ENCODE measurements at regions not wholly inside any gene's neighbourhood (a gene's known extent, or its start where the extent isn't known, plus 50 kb on each side); places are given as distances from the start of the nearest gene placed in this dataset.

DNA sequence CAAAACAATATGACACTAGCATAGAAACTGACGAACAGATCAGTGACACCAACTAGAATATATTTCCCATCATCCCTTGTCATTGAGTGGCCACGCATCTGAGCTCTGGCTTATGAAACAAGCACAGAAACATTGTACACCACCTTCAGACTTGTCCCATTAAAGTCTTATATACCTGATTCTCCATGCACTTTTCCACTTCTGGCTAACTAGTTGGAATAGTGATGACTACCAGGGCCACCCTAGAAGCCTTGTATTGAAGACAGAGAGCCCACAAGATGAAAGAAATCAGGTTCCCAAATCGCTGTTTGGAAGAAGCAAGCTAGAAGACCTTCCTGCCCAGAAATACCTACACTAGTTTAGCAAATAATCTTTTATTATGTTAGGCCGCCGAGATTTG lies 99.7 kb upstream of the PPM1H start:
- TF ChIP-seq, protein P1, sequence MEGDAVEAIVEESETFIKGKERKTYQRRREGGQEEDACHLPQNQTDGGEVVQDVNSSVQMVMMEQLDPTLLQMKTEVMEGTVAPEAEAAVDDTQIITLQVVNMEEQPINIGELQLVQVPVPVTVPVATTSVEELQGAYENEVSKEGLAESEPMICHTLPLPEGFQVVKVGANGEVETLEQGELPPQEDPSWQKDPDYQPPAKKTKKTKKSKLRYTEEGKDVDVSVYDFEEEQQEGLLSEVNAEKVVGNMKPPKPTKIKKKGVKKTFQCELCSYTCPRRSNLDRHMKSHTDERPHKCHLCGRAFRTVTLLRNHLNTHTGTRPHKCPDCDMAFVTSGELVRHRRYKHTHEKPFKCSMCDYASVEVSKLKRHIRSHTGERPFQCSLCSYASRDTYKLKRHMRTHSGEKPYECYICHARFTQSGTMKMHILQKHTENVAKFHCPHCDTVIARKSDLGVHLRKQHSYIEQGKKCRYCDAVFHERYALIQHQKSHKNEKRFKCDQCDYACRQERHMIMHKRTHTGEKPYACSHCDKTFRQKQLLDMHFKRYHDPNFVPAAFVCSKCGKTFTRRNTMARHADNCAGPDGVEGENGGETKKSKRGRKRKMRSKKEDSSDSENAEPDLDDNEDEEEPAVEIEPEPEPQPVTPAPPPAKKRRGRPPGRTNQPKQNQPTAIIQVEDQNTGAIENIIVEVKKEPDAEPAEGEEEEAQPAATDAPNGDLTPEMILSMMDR (IDR thresholded peaks at IDR 0.05; ENCODE audit: low read length, missing control alignments) = no peak
- DNase-seq (ENCODE audit: low read depth) = no peak
- no peak overlapping the region for H3K4me3 ChIP-seq (replicated peaks; ENCODE audit: low read depth, low read length)

DNA sequence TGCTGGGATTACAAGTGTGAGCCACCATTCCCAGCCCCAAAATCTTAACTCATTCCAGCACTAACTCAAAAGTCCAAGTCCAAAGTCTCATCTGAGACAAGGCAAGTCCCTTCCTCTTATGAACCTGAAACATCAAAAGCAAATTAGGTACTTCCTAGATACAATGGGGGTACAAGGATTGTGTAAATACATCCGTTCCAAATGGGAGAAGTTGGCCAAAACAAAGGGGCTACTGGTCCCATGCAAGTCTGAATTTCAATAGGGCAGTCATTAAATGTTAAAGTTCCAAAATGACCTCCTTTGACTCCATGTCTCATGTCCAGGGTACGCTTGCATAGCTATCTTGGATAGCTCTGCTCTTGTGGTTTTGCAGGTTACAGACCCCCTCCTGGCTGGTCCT lies 94.7 kb upstream of the PPM1H start:
- TF ChIP-seq, protein P1 (IDR thresholded peaks at IDR 0.05; ENCODE audit: low read length, missing control alignments) = no peak
- DNase-seq (ENCODE audit: low read depth) = no peak
- no peak overlapping the region for H3K4me3 ChIP-seq (replicated peaks; ENCODE audit: low read depth, low read length)

DNA sequence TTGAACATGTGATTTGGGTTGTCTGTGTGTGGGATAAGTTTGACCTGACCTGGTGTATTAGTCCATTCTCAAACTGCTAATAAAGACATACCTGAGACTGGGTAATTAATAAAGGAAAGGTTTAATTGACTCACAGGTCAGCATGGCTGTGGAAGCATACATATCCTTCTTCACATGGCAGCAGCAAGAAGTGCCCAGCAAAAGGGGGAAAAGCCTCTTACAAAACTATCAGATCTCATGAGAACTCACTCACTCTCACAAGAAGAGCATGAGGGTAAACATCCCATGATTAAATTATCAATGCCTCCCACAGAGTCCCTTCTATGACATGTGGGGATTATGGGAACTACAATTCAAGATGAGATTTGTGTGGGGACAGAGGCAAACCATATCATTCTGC lies 94.0 kb upstream of the PPM1H start:
- DNase-seq (ENCODE audit: low read depth) = no peak
- TF ChIP-seq, protein P1 (IDR thresholded peaks at IDR 0.05; ENCODE audit: low read length, missing control alignments) = no peak
- H3K4me3 ChIP-seq (replicated peaks; ENCODE audit: low read depth, low read length) = no peak overlapping the region

DNA sequence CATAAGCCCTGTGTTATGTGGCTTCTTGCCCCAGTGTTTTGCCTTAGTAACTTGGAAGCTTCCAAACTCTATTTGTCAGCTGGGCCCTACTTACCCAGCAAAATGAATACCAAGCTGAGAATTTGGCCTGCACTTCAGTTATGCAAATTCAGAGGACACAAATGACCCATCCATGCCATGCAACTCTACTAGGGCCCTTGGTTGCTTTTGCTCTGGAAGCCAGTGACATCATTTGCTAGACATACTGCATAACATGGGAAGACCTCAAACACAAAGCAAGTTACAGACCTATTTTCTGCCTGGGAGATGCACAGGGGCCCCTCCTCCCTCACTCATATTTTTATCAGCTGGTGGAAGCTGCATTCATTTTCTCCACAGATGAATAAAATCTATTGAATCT lies 90.2 kb upstream of the PPM1H start:
- TF ChIP-seq, protein P1 (IDR thresholded peaks at IDR 0.05; ENCODE audit: low read length, missing control alignments) = no peak
- no peak for DNase-seq (ENCODE audit: low read depth)
- no peak overlapping the region for H3K4me3 ChIP-seq (replicated peaks; ENCODE audit: low read depth, low read length)

DNA sequence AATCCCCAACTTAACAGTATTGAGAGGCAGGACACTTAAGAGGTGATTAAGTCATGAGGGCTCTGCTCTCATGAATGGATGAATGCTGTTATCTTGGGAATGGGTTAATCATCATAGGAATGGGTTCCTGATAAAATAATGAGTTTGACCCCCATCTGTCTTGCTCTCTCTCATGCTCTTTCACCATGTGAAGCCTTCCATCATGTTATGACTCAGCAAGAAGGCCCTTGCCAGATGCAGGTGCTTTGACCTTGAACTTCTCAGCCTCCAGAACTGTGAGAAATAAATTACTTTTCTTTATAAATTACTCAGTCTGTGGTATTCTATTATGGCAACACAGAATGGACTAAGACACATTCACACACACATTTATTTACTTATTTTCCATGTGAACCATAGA lies 89.0 kb upstream of the PPM1H start:
- TF ChIP-seq, protein P1 (IDR thresholded peaks at IDR 0.05; ENCODE audit: low read length, missing control alignments) = no peak
- no peak overlapping the region for H3K4me3 ChIP-seq (replicated peaks; ENCODE audit: low read depth, low read length)
- DNase-seq (ENCODE audit: low read depth) = no peak

DNA sequence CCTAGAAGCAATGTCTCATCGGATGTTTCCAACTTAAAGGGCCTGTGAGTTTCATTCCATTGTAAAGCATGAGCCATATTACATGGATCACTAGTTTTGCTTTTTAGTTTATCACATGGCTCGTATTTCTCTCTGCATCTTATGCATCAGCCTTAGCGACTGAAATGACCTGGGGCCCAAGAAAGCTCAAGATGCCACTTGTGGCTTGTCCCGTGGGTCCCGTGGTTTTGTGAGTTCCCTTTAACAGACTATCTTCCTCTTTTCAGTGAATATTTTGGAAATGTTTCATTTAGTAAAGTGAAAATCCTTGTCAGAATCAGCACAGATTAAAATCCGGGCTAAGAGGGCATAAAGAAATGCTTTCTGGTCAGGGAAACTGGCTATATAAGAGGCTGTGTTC lies 86.2 kb upstream of the PPM1H start:
- H3K4me3 ChIP-seq (replicated peaks; ENCODE audit: low read depth, low read length) = no peak overlapping the region
- TF ChIP-seq, protein P1 (IDR thresholded peaks at IDR 0.05; ENCODE audit: low read length, missing control alignments) = no peak
- no peak for DNase-seq (ENCODE audit: low read depth)

DNA sequence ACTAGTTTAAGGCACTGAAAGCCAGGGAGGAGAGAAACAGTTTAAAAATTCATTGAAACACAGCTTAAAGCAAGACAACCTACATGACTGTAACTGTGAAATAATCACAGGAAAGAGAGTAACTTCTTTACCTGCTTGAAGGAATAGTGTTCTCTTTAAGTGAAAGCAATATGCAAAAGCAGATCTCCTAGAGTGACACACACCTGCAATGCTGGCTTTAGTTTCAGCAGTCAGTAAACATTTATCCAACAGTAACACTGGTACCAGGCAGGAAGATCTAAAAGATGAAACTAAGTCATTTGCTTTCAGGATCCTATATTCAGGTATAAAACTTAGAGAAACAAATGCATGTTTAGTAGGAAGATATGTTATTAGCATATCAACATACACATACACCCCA lies 85.3 kb upstream of the PPM1H start:
- no peak overlapping the region for H3K4me3 ChIP-seq (replicated peaks; ENCODE audit: low read depth, low read length)
- no peak for DNase-seq (ENCODE audit: low read depth)
- TF ChIP-seq, protein P1 (IDR thresholded peaks at IDR 0.05; ENCODE audit: low read length, missing control alignments) = no peak
